Fibroblast of villous mesenchyme (primary cell): ENCODE measurements at regions not wholly inside any gene's neighbourhood (a gene's known extent, or its start where the extent isn't known, plus 50 kb on each side); places are given as distances from the start of the nearest gene placed in this dataset.

Experiments used
- DNase-seq: peaks from one replicate; pipeline ENCODE4 v3.0.0-alpha.2; 2010; ENCODE audit warnings: low read depth
- H3K4me3 ChIP-seq: 2 replicates; pipeline ENCODE4 v1.5.1; 2011; ENCODE audit warnings: low read depth, mild to moderate bottlenecking, low read length
- CTCF ChIP-seq: IDR thresholded peaks from 2 replicates; pipeline ENCODE4 v1.5.1; 2012; ENCODE audit warnings: low read depth, mild to moderate bottlenecking, low read length; ENCODE audit not compliant: insufficient read depth

GRCh38 chr11:134712228-134713145 is 300.4 kb upstream of the B3GAT1 start:
- H3K4me3 ChIP-seq: no peak overlapping the region
- no peak for TF ChIP-seq CTCF
- no peak for DNase-seq

GRCh38 chr11:134711588-134711987 is 299.5 kb upstream of the B3GAT1 start:
- TF ChIP-seq CTCF: no peak
- H3K4me3 ChIP-seq: no peak overlapping the region
- DNase-seq: no peak

GRCh38 chr11:134710861-134711407 is 298.9 kb upstream of the B3GAT1 start:
- DNase-seq: no peak
- no peak for TF ChIP-seq CTCF
- H3K4me3 ChIP-seq: no peak overlapping the region

- no peak for DNase-seq
- no peak for TF ChIP-seq CTCF
- no peak overlapping the region for H3K4me3 ChIP-seq
Observed at GRCh38 chr11:134705858-134706257, 293.8 kb upstream of the B3GAT1 start.

- no peak for TF ChIP-seq CTCF
- no peak for DNase-seq
Observed at GRCh38 chr11:134702827-134703226, 290.8 kb upstream of the B3GAT1 start.

GRCh38 chr11:134701564-134702165 is 289.6 kb upstream of the B3GAT1 start:
- no peak overlapping the region for H3K4me3 ChIP-seq
- TF ChIP-seq CTCF: no peak
- DNase-seq: no peak

More at GRCh38 chr11:134702827-134703226, 290.8 kb upstream of the B3GAT1 start:
- H3K4me3 ChIP-seq: no peak overlapping the region
